Gastroesophageal sphincter (tissue), 4 donors: ENCODE measurements at regions not wholly inside any gene's neighbourhood (a gene's known extent, or its start where the extent isn't known, plus 50 kb on each side); places are given as distances from the start of the nearest gene placed in this dataset.

Source experiments
- ATAC-seq: fragments of 150-250 bp; one replicate; pipeline ENCODE4 v1.9.1; 2016; ENCODE audit warnings: mild to moderate bottlenecking, moderate library complexity
- H3K27ac ChIP-seq, 4 donors: fragments of 200-600 bp; sonication (generic) in 3 of 4; 1 replicate in 3 of 4; 2 replicates in 1 of 4; pipeline ENCODE4 v1.5.1; 2016 to 2019
- H3K27me3 ChIP-seq: fragments of 200-600 bp; sonication (generic); one replicate; pipeline ENCODE4 v1.5.1; 2019
- H3K36me3 ChIP-seq, 2 donors: fragments of 200-600 bp; sonication (generic); one replicate each; pipeline ENCODE4 v1.5.1; 2019; ENCODE audit warnings: control low read depth in 1 of 2
- H3K4me1 ChIP-seq, 3 donors: fragments of 200-600 bp; sonication (generic); 1 replicate in 2 of 3; 2 replicates in 1 of 3; pipeline ENCODE4 v1.5.1; 2016 to 2019; ENCODE audit warnings: control low read depth in 2 of 3
- H3K4me3 ChIP-seq, 2 donors: fragments of 200-600 bp; sonication (generic); one replicate each; pipeline ENCODE4 v1.5.1; 2019; ENCODE audit warnings: mild to moderate bottlenecking in 1 of 2, moderate library complexity in 1 of 2
- H3K9me3 ChIP-seq, 3 donors: fragments of 200-600 bp; sonication (generic); one replicate each; pipeline ENCODE4 v1.5.1; 2017 to 2019; ENCODE audit warnings: control low read depth in 2 of 3
- CTCF ChIP-seq, 4 experiments: fragments of 200-600 bp in 2 of 4; fragments of 450-650 bp in 2 of 4; sonication (generic) in 1 of 4; IDR thresholded peaks; one replicate each; pipeline ENCODE4 v1.5.1; 2017 to 2019; ENCODE audit warnings: antibody characterized with exemption in 4 of 4, mild to moderate bottlenecking in 2 of 4, moderate library complexity in 2 of 4
- EP300 ChIP-seq: sonication (generic); formaldehyde crosslinking; IDR thresholded peaks from one replicate; pipeline ENCODE4 v1.6.1; 2017; ENCODE audit warnings: antibody characterized with exemption, mild to moderate bottlenecking
- POLR2A ChIP-seq, 2 donors: fragments of 450-650 bp; IDR thresholded peaks; one replicate each; pipeline ENCODE4 v1.6.1; 2017; ENCODE audit warnings: antibody characterized with exemption in 2 of 2, mild to moderate bottlenecking in 2 of 2, moderate library complexity in 1 of 2
- POLR2AphosphoS5 ChIP-seq: sonication (generic); formaldehyde crosslinking; IDR thresholded peaks from one replicate; pipeline ENCODE4 v1.6.1; 2017; ENCODE audit warnings: antibody characterized with exemption
- WGBS, 2 donors: methylation state at CpG; one replicate each; pipeline ENCODE4 v1.1.5; 2018; ENCODE audit warnings: low coverage in 1 of 2; 5-methylcytosine and 5-hydroxymethylcytosine counted together

GRCh38 chrX:98422536-98422935 is 1538.8 kb downstream of the RPA4 start:
- Histone ChIP-seq H3K36me3 (no peaks in the 10 kb centered on the region), H3K4me3 (no peak overlapping the region), H3K27ac (no peak overlapping the region), H3K27me3 (no peaks in the 10 kb centered on the region), H3K4me1 (no peaks in the 10 kb centered on the region), H3K9me3 (no peaks in the 10 kb centered on the region)
- no peak for TF ChIP-seq POLR2A (IDR thresholded peaks at IDR 0.05)
- TF ChIP-seq POLR2AphosphoS5: no peak
- TF ChIP-seq CTCF (IDR thresholded peaks at IDR 0.05): no peak
- TF ChIP-seq EP300: no peak
- ATAC-seq: no peak

GRCh38 chrX:98432413-98432812 is 1548.7 kb downstream of the RPA4 start:
- Histone ChIP-seq H3K27ac (no peak overlapping the region), H3K27me3 (no peaks in the 10 kb centered on the region), H3K4me1 (no peaks in the 10 kb centered on the region), H3K36me3 (no peaks in the 10 kb centered on the region), H3K4me3 (no peak overlapping the region), H3K9me3 (no peaks in the 10 kb centered on the region)
- no peak for ATAC-seq
- TF ChIP-seq CTCF (IDR thresholded peaks at IDR 0.05) (no peak), POLR2AphosphoS5 (no peak), POLR2A (IDR thresholded peaks at IDR 0.05) (no peak), EP300 (no peak)
- WGBS, 2 donors: 88% methylated on average over 1 of the region's 1 CpG; no CpG with 5 or more reads in 1 of the 2 donors

GRCh38 chrX:98448524-98448923 is 1564.8 kb downstream of the RPA4 start:
- ATAC-seq: no peak
- Histone ChIP-seq H3K27ac (no peak overlapping the region), H3K36me3 (no peaks in the 10 kb centered on the region), H3K4me3 (no peak overlapping the region), H3K9me3 (no peaks in the 10 kb centered on the region), H3K27me3 (no peaks in the 10 kb centered on the region), H3K4me1 (no peaks in the 10 kb centered on the region)
- WGBS, 2 donors: 79 to 90% methylated on average over 2 to 4 of the region's 4 CpGs
- no peak for TF ChIP-seq POLR2AphosphoS5
- TF ChIP-seq EP300: no peak
- no peak for TF ChIP-seq POLR2A (IDR thresholded peaks at IDR 0.05)
- no peak for TF ChIP-seq CTCF (IDR thresholded peaks at IDR 0.05)

- H3K27me3 ChIP-seq: no peaks in the 10 kb centered on the region
Observed at GRCh38 chrX:98452456-98452855, 1568.7 kb downstream of the RPA4 start.

More at GRCh38 chrX:98452456-98452855, 1568.7 kb downstream of the RPA4 start:
- H3K4me3 ChIP-seq: no peak overlapping the region
- WGBS, 2 donors: no CpG with 5 or more reads among the region's 1 CpG
- no peaks in the 10 kb centered on the region for H3K36me3 ChIP-seq
- no peaks in the 10 kb centered on the region for H3K9me3 ChIP-seq
- no peak overlapping the region for H3K27ac ChIP-seq
- TF ChIP-seq POLR2A (IDR thresholded peaks at IDR 0.05) (no peak), EP300 (no peak), POLR2AphosphoS5 (no peak), CTCF (IDR thresholded peaks at IDR 0.05) (no peak)
- no peak for ATAC-seq
- H3K4me1 ChIP-seq: no peaks in the 10 kb centered on the region
